Glomerular visceral epithelial cell (primary cell): ENCODE measurements at regions not wholly inside any gene's neighbourhood (a gene's known extent, or its start where the extent isn't known, plus 50 kb on each side); places are given as distances from the start of the nearest gene placed in this dataset.
"Not testable (repeated sequence)": the region's sequence is repeated elsewhere in the genome, so short reads cannot be mapped to it uniquely, and the experiment has no call there.

ENCODE experiments used
- DNase-seq: peaks from one replicate; pipeline ENCODE4 v3.0.0-alpha.2; 2016; ENCODE audit errors: extremely low spot score

GRCh38 chr2:234374150-234374508 is 122.8 kb downstream of the ARL4C start:
- no peak for DNase-seq

DNA sequence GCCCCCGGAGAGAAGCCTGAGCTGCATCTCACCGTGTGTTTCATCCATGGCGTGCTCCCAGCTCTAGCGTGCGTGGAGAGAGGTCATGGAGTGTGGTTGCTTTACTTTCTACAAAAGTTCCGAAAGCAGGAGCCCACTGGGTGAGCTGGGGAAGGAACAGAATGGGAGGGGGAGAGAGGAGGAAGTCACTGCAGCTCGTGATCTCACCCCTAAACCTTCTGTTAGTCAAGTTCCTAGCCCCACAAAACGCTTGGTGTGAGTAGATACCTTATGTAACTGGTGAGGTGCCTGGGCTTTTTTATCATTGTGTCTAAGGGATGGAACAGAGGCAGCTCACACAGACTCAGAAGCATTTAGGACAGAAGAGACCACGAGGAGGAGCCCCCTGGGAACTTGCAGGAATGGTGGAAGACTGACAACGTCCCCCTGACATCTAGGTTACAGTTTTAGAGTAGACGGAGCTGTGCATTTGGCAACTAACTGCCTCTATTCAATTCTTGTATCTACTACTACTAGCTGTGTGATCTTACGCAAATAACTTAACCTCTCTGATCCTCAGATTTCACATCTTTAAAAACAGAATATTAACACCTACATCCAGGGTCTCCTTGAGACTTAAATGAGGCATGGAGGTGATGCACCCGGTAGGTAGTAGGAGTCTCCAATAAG is 123.3 kb downstream of the ARL4C start:
- no peak for DNase-seq

- no peak for DNase-seq
Observed at GRCh38 chr2:234373060-234373459, 123.8 kb downstream of the ARL4C start.

- DNase-seq: no peak
Observed at GRCh38 chr2:234372506-234372905, 124.4 kb downstream of the ARL4C start.

DNA sequence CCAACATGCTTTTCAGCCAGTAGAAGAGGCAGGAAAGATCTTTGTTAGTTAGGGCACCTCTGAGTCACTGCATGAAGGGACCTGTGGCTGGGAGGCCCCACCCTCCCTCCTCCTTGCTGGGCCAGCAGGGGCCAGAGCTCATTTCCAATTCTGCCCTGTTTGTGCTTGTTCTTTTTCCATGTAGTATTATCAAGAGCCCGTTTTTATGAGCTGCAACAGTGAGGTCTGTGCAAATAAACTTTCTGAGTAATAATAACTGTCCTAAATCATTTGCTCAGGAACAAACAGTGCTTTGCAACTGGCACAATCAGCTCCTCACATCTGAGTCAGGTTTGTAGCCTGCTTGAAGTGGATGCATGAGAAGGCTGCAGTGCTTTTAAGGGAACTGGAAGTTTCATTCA is 128.0 kb downstream of the ARL4C start:
- peak; percentile 42 for DNase-seq

GRCh38 chr2:234366891-234367290 is 130.0 kb downstream of the ARL4C start:
- no peak for DNase-seq

DNA sequence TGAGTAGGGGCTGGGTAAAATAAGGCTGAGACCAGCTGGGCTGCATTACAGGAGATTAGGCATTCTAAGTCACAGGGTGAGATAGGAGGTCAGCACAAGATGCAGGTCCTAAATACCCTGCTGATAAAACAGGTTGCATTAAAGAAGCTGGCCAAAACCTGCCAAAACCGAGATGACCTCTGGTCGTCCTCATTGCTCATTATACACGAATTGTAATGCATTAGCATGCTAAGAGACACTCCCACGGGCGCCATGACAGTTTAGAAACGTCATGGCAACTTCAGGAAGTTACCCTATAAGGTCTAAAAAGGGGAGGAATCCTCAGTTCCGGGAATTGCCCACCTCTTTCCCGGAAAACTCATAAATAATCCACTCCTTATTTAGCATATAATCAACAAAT is 132.2 kb downstream of the ARL4C start:
- DNase-seq: no peak

DNA sequence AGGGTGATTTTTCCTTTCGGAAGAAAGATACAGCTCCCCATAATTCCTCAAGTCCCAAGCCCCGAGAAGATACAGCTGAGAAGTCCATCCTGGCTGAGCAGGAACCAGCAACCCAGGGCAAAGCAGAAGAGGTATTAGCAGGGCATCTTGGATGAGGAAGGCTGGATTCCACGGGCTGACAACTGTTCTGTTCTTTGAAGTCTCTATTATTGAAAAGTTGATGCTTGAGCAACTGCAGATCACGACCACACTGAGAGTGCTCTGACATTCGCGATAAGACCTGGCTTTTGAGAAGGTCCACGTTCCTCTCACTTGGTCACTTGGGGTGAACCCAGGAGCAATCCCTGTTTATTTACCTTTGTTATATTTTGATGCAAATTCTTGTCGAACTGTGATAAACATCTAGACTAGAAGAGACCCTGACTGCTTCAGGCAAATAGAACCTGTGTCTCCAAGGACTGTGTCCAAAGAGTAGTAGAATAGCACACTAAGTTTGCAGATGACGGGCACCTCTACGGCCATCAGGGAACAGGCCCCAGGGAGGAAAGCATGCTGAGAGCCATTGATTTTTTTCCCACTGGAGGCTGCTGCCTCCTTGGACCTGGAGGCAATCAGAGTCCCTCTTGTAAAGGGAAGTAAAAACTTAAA is 133.1 kb downstream of the ARL4C start:
- DNase-seq: no peak

- peak; percentile 63 for DNase-seq
Observed at GRCh38 chr2:234363011-234363487, 133.8 kb downstream of the ARL4C start.

DNA sequence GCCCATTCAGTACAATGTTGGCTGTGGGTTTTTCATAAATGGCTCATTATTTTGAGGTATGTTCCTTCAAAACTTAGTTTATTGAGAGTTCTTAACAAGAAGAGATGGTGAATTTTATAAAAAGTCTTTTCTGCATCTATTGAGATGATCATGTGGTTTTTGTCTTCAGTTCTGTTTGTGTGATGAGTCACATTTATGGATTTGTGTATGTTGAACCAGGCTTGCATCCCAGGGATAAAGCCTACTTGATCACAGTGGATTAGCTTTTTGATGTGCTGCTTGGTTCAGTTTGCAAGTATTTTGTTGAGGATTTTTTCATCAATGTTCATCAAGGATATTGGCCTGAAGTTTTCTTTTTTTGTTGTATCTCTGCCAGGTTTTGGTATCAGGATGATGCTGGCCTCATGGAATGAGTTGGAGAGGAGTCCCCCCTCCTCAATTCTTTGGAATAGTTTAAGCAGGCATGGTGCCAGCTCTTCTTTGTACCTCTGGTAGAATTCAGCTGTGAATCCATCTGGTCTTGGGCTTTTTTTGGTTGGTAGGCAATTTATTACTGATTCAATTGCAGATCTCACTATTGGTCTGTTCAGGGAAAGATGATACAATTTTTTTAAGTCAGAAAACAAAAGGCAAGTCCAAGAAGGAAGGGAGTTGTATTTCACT is 136.4 kb downstream of the ARL4C start:
- not testable (repeated sequence) for DNase-seq

DNA sequence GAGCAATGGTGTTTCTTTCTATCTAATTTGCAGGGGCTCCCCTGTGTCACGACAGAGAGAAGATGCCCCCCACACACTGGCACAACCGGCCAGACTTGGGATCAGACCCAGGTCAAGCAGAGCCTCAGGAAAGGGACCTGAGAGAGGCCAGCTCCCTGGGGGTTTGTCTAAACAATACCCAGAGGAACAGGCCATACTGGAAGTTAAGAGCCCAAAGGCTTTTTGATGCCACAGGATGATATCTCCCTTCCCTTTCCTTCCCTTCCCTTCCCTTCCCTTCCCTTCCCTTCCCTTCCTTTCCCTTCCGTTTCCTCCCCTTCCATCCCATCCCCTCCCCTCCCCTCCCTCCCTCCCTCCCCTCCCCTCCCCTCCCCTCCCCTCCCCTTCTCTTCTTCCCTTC is 139.2 kb downstream of the ARL4C start:
- DNase-seq: no peak

- no peak for DNase-seq
Observed at GRCh38 chr2:234355808-234356365, 141.0 kb downstream of the ARL4C start.

- DNase-seq: no peak
Observed at GRCh38 chr2:234355021-234355720, 141.7 kb downstream of the ARL4C start.

DNA sequence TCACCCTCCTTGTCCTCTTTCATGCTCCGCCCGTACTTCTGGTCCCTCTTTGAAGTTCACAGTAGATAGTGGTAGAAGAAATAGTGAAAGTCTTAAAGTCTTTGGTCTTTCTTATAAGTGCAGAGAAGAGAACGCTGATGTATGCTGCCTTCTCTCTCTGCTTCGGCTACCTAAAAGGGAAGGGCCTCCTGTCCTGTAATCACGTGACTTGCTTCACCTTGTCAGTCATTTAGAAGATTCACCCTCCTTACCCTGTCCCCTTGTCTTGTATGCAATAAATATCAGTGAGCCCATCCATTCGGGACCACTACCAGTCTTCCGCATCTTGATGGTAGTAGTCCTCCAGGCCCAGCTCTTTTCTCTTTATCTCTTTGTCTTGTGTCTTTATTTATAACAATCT is 144.6 kb downstream of the ARL4C start:
- no peak for DNase-seq

- DNase-seq: not testable (repeated sequence)
Observed at GRCh38 chr2:234351866-234352265, 145.0 kb downstream of the ARL4C start.

GRCh38 chr2:234348081-234348480 is 148.8 kb downstream of the ARL4C start:
- no peak for DNase-seq

DNA sequence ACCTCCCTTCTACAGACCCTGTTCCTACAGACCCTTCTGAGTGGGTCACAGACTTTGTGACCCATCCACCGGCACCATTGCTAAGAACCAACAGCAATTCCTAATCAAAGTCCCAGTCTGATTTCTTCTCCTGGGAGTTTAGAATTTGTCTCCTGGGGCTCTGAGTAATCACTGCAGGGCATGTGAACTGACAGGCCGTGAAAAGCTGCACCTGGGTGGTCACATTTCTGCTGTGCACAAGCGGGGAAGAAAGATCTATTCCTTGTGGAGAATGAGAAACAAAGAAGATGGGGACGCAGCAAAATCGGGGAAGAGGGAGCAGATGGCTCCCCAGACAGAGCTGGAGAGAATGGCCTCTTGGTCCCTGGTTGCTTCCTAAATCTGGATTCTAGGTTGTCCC is 151.0 kb downstream of the ARL4C start:
- peak; percentile 30 for DNase-seq

DNA sequence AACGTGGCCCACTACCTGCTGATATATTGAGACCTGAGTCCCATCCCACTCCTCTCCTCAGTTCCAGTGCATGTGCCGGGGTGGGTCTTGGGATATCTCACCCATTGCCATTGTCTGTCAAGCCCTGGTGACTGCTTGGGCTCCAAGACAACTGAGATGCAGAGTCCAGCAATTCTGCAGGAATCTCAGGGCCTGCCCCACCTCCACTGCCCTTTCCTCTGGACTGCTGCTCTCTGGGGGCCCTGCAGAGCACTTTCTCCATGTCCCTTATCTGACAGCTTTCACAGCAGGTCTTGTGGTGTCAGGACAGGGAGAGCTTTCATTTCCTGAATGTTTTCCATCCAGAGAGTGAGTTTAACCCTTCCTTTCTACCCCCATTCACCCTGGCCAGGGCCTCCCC is 152.9 kb downstream of the ARL4C start:
- no peak for DNase-seq

GRCh38 chr2:234343372-234343771 is 153.5 kb downstream of the ARL4C start:
- no peak for DNase-seq

DNA sequence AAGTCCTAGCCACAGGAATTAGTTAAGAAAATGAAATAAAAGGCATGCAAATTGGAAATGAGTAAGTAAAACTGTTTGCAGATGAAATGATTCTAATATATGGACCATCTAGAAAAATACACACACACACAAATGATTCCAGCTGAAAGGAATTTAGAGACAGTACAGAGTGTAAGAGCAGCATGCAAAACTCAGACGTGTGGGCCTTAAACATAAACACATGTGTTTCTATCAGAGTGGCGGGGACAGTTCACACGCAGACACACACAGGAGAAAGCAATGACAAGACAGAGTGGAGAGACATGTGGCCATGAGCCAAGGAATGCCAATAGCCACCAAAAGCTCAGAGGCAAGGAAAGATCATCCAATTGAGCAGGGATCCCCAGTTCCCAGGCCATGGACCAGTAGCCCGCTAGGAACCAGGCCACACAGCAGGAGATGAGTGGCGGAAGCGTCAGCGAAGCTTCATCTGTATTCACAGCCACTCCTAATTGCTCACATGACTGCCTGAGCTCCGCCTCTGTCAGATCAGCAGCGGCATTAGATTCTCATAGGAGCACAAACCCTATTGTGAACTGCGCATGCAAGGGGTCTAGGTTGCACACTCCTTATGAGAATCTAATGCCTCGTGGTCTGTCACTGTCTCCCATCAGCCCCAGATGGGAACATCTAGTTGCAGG is 155.4 kb downstream of the ARL4C start:
- no peak for DNase-seq

DNA sequence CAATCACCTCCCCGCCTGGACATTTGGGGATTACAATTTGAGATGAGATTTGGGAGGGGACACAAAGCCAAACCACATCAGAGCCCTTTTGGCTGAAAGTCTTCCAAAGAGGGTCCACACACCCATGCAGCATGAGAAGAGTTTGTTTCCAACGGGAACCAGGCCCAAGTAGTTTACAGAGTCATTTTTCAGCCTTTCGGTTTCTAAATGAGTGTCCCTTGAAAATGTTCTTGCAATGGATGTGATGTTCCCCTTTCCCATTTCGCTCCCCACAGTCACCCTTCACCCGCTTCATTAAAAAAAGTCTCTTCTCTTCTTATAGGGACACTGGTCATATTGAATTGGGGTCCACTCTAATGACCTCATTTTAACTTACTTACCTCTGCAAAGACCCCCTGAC is 157.4 kb downstream of the ARL4C start:
- DNase-seq: no peak

GRCh38 chr2:234339011-234339410 is 157.9 kb downstream of the ARL4C start:
- DNase-seq: no peak
